ENCODE measurements at regions not wholly inside any gene's neighbourhood (a gene's known extent, or its start where the extent isn't known, plus 50 kb on each side); places are given as distances from the start of the nearest gene placed in this dataset.

DNA sequence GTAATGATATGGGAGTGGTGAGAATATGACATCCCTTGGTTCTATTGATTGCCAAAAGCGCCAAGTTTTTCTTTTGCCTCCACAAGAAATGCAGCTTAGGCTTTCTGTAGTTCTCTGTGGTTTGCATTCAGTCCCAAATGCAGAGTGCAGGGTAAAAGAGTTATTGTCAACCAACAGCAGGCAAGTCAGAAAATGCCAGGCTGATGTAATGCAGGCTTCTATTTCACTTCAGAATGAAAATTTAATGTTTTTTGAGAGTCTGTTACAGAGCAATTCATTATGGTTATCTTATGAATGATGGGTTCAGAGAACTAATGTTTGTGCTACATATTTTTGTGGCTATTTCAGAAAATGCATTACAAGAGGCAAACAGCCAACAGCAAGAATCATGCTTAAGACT is 293.5 kb downstream of the CENPW start:
- TF ChIP-seq, protein P1, sequence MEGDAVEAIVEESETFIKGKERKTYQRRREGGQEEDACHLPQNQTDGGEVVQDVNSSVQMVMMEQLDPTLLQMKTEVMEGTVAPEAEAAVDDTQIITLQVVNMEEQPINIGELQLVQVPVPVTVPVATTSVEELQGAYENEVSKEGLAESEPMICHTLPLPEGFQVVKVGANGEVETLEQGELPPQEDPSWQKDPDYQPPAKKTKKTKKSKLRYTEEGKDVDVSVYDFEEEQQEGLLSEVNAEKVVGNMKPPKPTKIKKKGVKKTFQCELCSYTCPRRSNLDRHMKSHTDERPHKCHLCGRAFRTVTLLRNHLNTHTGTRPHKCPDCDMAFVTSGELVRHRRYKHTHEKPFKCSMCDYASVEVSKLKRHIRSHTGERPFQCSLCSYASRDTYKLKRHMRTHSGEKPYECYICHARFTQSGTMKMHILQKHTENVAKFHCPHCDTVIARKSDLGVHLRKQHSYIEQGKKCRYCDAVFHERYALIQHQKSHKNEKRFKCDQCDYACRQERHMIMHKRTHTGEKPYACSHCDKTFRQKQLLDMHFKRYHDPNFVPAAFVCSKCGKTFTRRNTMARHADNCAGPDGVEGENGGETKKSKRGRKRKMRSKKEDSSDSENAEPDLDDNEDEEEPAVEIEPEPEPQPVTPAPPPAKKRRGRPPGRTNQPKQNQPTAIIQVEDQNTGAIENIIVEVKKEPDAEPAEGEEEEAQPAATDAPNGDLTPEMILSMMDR (IDR thresholded peaks at IDR 0.05 in 8 of 11, conservative IDR thresholded peaks at IDR 0.05 in 3 of 11) = no peak
- no peak for TF ChIP-seq POLR2A (IDR thresholded peaks at IDR 0.05)

Data from spleen (tissue), 7 donors.